ENCODE measurements at regions not wholly inside any gene's neighbourhood (a gene's known extent, or its start where the extent isn't known, plus 50 kb on each side); places are given as distances from the start of the nearest gene placed in this dataset.

DNA sequence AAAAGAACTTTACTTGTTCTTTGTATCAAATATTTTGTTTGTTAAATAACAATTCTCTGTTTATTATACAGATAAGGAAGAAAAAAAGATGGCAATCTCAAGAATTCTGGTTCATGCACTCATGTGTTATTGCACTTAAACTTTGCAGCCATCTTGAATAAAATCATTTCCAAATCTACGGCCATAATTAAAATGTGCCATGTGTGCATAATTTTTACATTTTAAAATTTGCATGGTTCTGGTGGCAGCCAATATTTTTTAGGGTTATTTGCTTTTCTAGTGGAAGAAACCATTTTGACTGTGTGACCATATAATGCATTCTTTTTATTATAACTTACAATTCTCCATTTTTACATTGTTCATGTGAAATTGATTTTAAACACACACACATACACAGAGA is 1518.1 kb upstream of the ZEB2 start:
- no peak for DNase-seq (ENCODE audit: low read depth in 3 of 3)

DNA sequence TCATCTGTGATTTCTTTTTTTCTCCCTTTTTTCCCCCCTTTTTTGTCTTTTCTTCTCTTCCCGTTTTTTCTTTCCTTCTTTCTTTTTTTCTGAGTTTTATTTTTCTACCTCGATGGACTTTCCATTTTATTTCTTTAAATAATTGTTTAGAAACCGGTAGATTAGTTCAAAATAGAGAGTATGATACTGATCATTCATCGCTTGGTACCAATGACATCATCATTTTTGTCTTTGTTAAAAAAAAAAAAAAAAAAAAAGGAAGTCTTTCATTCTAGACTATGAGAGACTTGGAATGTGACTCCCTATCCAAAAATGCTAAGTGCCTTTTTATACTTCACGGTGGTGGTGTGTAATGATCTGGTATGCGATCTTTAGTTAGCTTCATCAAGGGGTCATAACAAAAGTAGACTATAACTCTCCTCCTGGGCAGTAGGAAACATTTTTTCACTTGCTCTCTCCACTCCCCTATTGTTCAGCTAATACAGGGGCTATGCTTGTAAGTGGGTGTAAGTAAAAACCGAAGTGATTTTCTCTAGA is 1517.5 kb upstream of the ZEB2 start:
- DNase-seq (ENCODE audit: low read depth in 3 of 3), result no peak

DNA sequence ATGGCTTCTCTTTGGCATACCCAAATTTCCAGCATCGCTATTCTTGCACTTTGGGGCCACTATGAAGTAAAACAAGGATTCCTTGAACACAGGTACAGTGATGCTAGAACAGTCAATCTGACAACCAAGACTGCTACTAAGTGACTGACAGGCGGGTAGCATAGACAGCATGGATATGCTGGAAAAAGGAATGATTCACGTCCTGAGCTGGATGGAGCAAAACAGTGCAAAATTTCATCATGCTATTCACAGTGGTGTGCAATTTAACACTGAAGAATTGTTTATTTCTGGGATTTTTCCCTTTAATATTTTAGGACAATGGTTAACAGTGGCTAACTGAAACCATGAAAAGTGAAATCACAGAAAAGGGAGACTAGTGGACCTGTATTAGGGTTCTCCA is 1511.2 kb upstream of the ZEB2 start:
- DNase-seq (ENCODE audit: low read depth in 3 of 3), result no peak

DNA sequence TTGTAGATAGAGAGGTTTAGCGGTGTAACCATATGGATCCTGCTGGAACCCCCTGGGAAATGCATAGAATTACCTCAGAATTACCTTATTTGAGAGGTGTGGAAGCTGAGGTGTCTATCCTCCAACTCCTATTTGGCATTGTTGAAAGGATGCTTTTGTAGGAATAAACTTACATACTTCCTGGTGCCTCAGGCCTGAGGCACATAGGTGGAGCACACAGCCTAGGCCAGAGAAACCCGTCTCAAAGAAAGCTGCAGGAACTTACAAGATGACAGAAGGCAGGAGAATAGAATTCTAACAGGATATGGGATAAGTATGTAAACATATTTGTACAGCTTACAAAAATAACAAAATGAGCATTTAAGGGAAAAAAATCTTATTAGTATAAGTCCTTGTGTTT is 1507.2 kb upstream of the ZEB2 start:
- DNase-seq (ENCODE audit: low read depth in 3 of 3), result no peak

- no peak for DNase-seq (ENCODE audit: low read depth in 3 of 3)
These were observed 1505.6 kb upstream of the ZEB2 start for GRCh38 chr2:146025519-146025918.

GRCh38 chr2:146024212-146024743 is 1504.4 kb upstream of the ZEB2 start:
- no peak for DNase-seq (ENCODE audit: low read depth in 3 of 3)

GRCh38 chr2:146004462-146004861 is 1484.5 kb upstream of the ZEB2 start:
- no peak for DNase-seq (ENCODE audit: low read depth in 3 of 3)

DNA sequence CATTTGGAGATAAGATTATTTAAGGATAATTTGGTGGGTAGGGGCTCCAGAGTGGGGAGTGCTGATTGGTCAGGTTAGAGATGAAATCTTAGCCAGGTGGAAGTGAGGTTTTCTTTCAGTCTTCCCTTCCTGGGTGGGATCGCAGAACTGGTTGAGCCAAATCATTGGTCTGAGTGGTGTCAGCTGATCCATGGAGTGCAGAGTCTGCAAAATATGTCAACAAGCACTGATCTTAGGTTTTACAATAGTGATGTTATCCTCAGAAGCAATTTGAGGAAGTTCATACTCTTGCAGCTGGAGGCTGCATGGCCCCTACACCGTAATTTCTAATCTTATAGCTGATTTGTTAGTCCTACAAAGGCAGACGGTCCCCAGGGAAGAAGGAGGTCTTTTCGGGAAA is 1483.4 kb upstream of the ZEB2 start:
- no peak for DNase-seq (ENCODE audit: low read depth in 3 of 3)

GRCh38 chr2:145994910-145995309 is 1475.0 kb upstream of the ZEB2 start:
- no peak for DNase-seq (ENCODE audit: low read depth in 3 of 3)

DNA sequence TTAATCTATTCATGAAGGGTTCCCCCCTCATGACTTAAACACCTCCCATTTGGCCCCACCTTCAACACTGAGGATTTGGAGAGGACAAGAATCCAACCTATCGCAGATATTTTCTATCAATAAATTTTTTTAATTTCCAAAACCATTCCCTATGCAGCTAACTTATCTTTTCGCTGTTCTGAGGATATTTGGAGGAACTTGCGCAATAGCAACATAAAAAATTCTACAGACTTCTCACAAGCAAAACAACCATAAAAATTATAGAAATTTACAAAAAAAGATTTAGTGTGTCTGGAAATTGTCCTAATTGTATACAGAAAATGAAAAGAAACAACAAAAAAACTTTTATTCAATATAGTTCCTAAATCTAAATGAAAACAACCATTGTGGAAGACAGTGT is 1472.7 kb upstream of the ZEB2 start:
- DNase-seq (ENCODE audit: low read depth in 3 of 3), result no peak

DNA sequence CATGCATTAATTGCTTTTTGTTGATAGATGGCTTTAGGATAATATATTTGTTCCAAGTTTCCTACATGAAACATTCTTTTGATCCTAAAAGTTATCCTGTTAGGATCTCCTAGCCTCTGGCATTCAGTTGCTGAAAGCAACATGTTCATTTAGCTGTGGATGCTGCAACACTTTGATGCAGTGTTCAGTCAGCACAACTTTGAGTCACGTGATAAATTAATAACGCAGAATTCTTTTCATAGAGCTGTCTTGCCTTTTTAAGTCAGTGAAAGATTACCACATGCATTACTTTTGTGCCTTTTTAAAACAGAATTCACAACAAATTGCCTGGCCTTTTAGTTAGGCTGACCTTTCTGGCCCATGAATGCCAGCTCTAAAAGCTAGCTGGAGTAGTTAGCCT is 1467.9 kb upstream of the ZEB2 start:
- DNase-seq (ENCODE audit: low read depth in 3 of 3), result no peak

DNA sequence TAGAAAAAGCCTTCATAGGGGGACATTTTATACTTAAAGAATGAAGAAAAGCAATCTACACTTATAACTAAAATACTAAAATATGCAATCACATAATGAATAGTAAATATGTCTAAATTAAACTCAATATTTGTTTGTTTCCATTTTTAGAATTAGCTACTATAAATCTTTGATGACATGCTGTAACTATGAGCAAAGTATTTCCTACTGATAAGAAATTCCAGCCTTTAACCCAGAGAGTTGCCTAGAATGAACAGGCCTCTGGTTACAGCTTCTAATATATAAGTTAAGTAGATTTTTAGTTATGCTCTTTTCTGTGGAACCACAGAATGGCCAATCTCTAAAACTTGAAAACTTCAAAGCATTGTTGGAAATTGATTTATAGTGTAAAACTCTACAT is 1465.6 kb upstream of the ZEB2 start:
- DNase-seq (ENCODE audit: low read depth in 3 of 3), result no peak

GRCh38 chr2:145984580-145984979 is 1464.7 kb upstream of the ZEB2 start:
- DNase-seq (ENCODE audit: low read depth in 3 of 3), result no peak

DNA sequence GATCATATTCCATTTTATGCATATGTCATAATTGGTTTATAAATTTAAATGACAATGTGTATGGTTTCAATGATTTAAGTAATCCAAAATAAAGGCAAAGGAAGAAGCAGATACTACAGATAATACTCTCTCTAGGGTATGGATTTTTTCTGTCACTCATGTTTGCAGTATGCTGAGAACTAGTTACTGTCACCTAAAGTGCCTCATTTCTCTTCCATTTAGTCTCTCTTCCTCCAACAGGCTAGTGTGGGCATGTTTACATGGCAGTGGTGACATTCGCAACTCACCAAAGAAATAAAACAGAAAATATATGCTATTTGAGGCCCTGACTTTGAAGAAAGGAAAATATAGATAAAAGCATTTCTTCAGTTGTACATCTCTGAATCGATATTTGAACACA is 1460.4 kb upstream of the ZEB2 start:
- no peak for DNase-seq (ENCODE audit: low read depth in 3 of 3)

DNA sequence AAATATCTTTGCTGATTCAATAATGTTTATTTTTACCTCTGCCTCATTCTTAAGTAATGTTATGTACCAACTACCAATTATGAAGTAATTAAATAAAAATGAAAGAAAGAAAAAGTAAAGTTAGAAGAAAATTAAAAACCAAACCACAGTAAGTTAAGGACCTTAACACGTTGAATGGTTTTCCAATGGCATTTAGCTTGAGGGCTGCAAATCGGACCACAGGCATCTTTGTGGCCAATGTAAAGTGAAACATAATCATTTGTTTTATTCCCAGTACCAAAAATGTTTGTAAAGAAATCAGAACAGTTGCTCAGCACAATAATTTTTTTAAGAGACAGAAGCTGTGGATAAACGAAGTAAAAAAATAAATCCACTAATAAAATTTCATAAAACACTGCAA is 1455.5 kb upstream of the ZEB2 start:
- no peak for DNase-seq (ENCODE audit: low read depth in 3 of 3)

DNA sequence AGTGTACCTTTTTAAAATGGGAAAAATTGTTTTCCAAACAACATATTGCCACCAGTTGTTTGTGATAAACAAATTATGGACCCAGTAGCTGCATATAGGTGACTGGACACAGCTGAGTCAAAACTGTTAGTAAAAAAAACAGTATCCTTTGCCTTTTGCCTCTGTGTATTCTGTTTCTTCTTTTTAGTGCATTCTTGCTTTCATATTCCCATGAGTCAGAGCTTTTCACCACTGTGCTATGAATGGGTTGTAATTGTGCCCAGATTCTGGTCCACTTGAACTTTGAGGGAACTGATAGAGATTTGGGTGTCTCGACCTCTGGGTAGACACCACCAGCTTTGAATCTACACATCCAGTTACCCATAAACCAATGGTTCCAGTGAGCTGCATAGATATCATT is 1441.9 kb upstream of the ZEB2 start:
- no peak for DNase-seq (ENCODE audit: low read depth in 3 of 3)

DNA sequence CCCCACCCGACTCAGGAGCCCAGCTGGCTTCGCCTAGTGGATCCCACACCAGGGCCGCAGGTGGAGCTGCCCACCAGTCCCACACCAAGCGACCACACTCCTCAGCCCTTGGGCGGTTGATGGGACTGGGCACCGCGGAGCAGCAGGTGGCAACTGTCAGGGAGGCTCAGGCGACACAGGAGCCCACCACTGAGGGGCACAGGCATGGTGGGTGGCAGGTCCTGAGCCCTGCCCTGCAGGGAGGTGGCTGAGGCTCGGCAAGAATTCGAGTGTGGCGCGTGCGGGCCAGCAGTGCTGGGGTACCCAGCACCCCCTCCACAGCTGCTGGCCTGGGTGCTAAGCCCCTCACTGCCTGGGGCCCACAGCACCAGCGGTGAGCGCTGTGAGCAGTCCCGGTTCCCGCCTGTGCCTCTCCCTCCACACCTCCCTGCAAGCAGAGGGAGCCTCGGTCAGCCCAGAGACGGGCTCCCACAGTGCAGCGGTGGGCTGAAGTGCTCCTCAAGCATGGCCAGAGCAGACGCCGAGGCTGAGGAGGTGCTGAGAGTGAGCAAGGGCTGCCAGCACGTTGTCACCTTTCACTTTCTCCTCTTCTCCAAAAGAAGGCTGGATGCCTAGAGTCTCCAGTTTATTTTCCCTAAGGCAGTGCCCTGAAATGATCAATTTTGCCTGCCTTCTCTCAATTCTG is 1440.7 kb upstream of the ZEB2 start:
- no peak for DNase-seq (ENCODE audit: low read depth in 3 of 3)

DNA sequence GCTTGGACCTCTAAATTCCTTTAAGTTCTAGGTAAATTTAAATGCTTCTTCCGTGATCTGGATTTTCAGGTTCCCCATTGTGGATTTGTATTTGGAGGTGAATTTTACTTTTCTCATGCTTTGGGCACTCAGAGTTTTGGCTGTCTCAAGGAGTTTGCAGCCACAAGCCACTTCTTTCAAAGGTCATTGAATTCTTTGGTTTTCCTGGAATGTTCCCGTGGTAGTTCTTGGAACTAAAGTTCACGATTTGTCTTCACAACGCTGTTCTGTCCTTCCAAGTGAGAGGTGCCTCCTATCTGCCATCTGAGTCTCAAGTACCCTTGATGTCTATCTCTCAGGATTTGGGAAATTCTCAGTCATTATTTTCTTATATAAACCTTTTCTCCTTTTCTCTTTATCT is 1438.7 kb upstream of the ZEB2 start:
- DNase-seq (ENCODE audit: low read depth in 3 of 3), result no peak

DNA sequence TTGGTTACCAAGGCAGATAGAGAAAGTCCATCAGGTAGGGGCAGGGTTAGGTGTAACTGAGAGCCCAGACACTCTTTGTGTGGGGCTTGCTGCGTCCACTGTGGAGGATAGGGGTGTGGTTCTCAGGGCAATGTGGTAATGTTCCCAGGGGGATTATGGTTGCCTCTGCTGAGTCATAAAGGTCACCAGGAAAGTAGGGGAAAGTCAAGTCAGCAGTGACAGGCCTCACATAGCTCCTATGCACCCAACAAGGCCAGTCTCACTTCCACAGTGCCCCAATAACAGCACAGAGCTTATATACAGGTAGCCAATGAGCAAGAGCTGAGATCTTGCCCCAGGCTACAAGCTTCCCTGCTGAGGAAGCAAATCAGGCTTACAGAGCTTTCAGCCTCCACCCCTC is 1438.0 kb upstream of the ZEB2 start:
- no peak for DNase-seq (ENCODE audit: low read depth in 3 of 3)

- no peak for DNase-seq (ENCODE audit: low read depth in 3 of 3)
These were observed 1420.0 kb upstream of the ZEB2 start for GRCh38 chr2:145939949-145940348.

DNA sequence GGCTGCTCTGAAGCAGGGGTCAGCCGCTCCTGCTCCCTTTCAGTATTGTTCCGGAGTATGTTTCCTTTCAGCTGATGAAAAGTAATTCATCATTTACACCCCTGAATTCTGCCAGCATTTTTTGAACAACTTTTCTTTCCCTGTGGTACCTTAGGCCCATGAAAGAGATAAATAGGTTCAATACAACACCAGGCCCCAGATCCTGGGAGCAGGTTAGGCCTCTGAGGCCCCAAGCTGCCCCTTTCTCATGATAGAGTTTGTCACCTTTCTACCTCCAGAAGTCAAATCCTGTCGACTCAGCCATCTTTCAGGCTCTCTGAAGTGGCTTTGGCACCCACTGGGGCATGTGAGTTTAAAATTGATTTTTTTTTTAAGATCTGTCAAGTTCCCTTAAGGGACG is 1415.1 kb upstream of the ZEB2 start:
- no peak for DNase-seq (ENCODE audit: low read depth in 3 of 3)

GRCh38 chr2:145931781-145932395 is 1412.0 kb upstream of the ZEB2 start:
- DNase-seq (ENCODE audit: low read depth in 3 of 3), result no peak

GRCh38 chr2:145930318-145930717 is 1410.4 kb upstream of the ZEB2 start:
- DNase-seq (ENCODE audit: low read depth in 3 of 3), result no peak
